ENCODE measurements at regions not wholly inside any gene's neighbourhood (a gene's known extent, or its start where the extent isn't known, plus 50 kb on each side); places are given as distances from the start of the nearest gene placed in this dataset.

GRCh38 chr1:177796561-177796960 lies 173.3 kb downstream of the SEC16B start:
- Histone ChIP-seq H3K36me3 (ENCODE audit: control insufficient read depth, insufficient read depth, low read length) (no peaks in the 10 kb centered on the region), H3K4me1 (ENCODE audit: control insufficient read depth, insufficient read depth, low read length) (no peaks in the 10 kb centered on the region), H3K27me3 (ENCODE audit: control insufficient read depth, insufficient read depth, low read length) (no peaks in the 10 kb centered on the region), H3K4me3 (ENCODE audit: low read depth in 2 of 2, low read length in 2 of 2) (no peak overlapping the region), H3K9me3 (ENCODE audit: control insufficient read depth, insufficient read depth, low read depth, low read length) (no peaks in the 10 kb centered on the region), H3K27ac (ENCODE audit: low read length) (no peak overlapping the region)
- ATAC-seq (no peak), DNase-seq (ENCODE audit: low read depth, low spot score) (no peak)
- in situ Hi-C loops (cut with HindIII; ENCODE audit: low pct_unique_long_range_greater_than_20kb, low sequenced_read_pairs), result no loop called here
- POLR2A ChIA-PET, result no interaction called here
- CTCF ChIA-PET, result no interaction called here
- intact Hi-C loops (cut with micrococcal nuclease; ENCODE audit: unreplicated experiment), result no loop called here
- TF ChIP-seq TCF7L2 (IDR thresholded peaks at IDR 0.05; ENCODE audit: low read depth, low read length), result no peak
- TF ChIP-seq REST (IDR thresholded peaks at IDR 0.05; ENCODE audit: insufficient read depth in 1 of 2, low read depth in 2 of 2, low read length in 1 of 2), result no peak
- no peak for TF ChIP-seq CTCF (IDR thresholded peaks at IDR 0.05)
- no peak for TF ChIP-seq SIN3A (IDR thresholded peaks at IDR 0.05; ENCODE audit: borderline replicate concordance, insufficient read depth, low read depth, low read length)
- TF ChIP-seq POLR2AphosphoS5 (IDR thresholded peaks at IDR 0.05; ENCODE audit: low read depth, low read length), result no peak
- no TSS peak for BruUV-seq (replicated peaks)

GRCh38 chr1:177794376-177794991 lies 175.4 kb downstream of the SEC16B start:
- TF ChIP-seq SIN3A (IDR thresholded peaks at IDR 0.05; ENCODE audit: borderline replicate concordance, insufficient read depth, low read depth, low read length) (no peak), TCF7L2 (IDR thresholded peaks at IDR 0.05; ENCODE audit: low read depth, low read length) (no peak), REST (IDR thresholded peaks at IDR 0.05; ENCODE audit: insufficient read depth in 1 of 2, low read depth in 2 of 2, low read length in 1 of 2) (no peak), CTCF (IDR thresholded peaks at IDR 0.05) (no peak), POLR2AphosphoS5 (IDR thresholded peaks at IDR 0.05; ENCODE audit: low read depth, low read length) (no peak)
- no peak overlapping the region for H3K4me3 ChIP-seq (ENCODE audit: low read depth in 2 of 2, low read length in 2 of 2)
- H3K4me1 ChIP-seq (ENCODE audit: control insufficient read depth, insufficient read depth, low read length), result no peaks in the 10 kb centered on the region
- no peaks in the 10 kb centered on the region for H3K27me3 ChIP-seq (ENCODE audit: control insufficient read depth, insufficient read depth, low read length)
- ATAC-seq (no peak), DNase-seq (ENCODE audit: low read depth, low spot score) (no peak)
- POLR2A ChIA-PET, result no interaction called here
- intact Hi-C loops (cut with micrococcal nuclease; ENCODE audit: unreplicated experiment), result no loop called here
- H3K36me3 ChIP-seq (ENCODE audit: control insufficient read depth, insufficient read depth, low read length), result no peaks in the 10 kb centered on the region
- BruUV-seq (replicated peaks), result no TSS peak
- H3K27ac ChIP-seq (ENCODE audit: low read length), result no peak overlapping the region
- in situ Hi-C loops (cut with HindIII; ENCODE audit: low pct_unique_long_range_greater_than_20kb, low sequenced_read_pairs), result no loop called here
- H3K9me3 ChIP-seq (ENCODE audit: control insufficient read depth, insufficient read depth, low read depth, low read length), result no peaks in the 10 kb centered on the region
- CTCF ChIA-PET, result no interaction called here

Measured in Panc1 (cell line).